ENCODE measurements at regions not wholly inside any gene's neighbourhood (a gene's known extent, or its start where the extent isn't known, plus 50 kb on each side); places are given as distances from the start of the nearest gene placed in this dataset.

- no peak for TF ChIP-seq POLR2A (IDR thresholded peaks at IDR 0.05; ENCODE audit: low read depth, low read length)
- TF ChIP-seq POLR2AphosphoS5 (IDR thresholded peaks at IDR 0.05; ENCODE audit: low read depth, low read length): no peak
- no peak for TF ChIP-seq TAF1 (IDR thresholded peaks at IDR 0.05; ENCODE audit: borderline replicate concordance, low read depth, low read length)
Observed at GRCh38 chr1:25104932-25105561, 127.3 kb downstream of the SYF2 start.

All from GM12892 (cell line).